ENCODE measurements at regions not wholly inside any gene's neighbourhood (a gene's known extent, or its start where the extent isn't known, plus 50 kb on each side); places are given as distances from the start of the nearest gene placed in this dataset.

DNA sequence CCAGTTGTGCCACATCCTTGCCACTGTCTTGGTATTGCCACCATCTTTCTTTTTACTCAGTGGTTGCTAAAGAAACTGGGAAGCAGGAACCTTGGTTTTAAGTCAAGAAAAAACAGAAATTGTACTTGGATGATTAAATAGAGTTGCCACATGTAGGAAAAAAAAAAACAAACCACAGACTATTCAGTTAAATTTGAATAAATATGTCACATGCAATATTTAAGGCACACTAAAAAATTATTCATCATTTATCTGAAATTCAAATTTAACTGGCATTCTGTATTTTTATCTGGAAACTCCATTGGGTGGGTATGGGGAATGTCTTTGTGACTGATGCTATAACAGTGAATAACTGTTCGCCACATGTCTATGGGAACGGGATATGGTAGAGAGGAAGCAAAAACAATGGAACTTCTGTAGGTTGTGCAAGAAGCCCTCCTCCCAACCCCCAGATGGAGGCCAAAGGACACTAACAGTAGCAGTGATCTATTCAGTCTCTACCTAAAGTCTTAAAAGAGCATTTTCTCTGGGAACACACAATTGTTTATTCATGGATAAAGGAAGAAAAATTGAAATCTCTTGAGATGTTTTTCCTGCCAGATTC lies 57.0 kb upstream of the PLAC8 start:
- TF ChIP-seq POLR2A (IDR thresholded peaks at IDR 0.05; ENCODE audit: low read depth, low read length) (no peak), CTCF (IDR thresholded peaks at IDR 0.05; ENCODE audit: extremely low read depth in 1 of 2, insufficient read depth in 1 of 2, low read depth in 1 of 2, low read length in 2 of 2) (no peak), EZH2 (IDR thresholded peaks at IDR 0.05; ENCODE audit: borderline replicate concordance, low read depth, low read length, severe bottlenecking) (no peak), POLR2AphosphoS5 (IDR thresholded peaks at IDR 0.05; ENCODE audit: insufficient read depth, low read depth, low read length) (no peak), JUN (IDR thresholded peaks at IDR 0.05; ENCODE audit: borderline replicate concordance, insufficient read depth, insufficient read length, low read depth) (no peak), MAX (IDR thresholded peaks at IDR 0.05; ENCODE audit: insufficient read depth, insufficient read length) (no peak), MYC (IDR thresholded peaks at IDR 0.05; ENCODE audit: low read depth, low read length) (no peak), GATA2 (IDR thresholded peaks at IDR 0.05; ENCODE audit: insufficient read depth, insufficient read length, low read depth, low read length) (no peak)
